ENCODE measurements at regions not wholly inside any gene's neighbourhood (a gene's known extent, or its start where the extent isn't known, plus 50 kb on each side); places are given as distances from the start of the nearest gene placed in this dataset.
A peak's percentile ranks its signal among the peaks of the same experiment; 100 is the strongest.

DNA sequence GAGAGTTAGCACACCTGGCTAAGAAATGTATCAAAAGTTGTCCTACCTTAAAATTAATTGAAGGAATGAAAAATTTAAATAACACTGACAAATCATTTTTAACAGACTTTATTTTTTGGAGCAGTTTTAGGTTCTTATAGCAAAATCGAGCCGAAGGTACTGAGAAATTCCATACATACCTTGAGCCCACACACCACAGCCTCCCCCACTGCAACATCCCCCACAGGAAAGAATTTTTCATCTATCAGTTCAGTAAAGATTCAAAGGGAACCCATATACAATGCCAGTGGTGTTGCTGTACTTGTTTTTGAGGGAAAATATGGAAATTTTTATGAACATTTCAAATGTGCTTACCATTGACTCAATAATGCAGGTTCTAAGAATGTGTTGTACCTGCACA is 169.8 kb upstream of the HS6ST1 start:
- no peak overlapping the region for H3K4me3 Mint-ChIP-seq
- no peaks in the 10 kb centered on the region for H3K4me1 Mint-ChIP-seq
- H3K36me3 Mint-ChIP-seq, result no peaks in the 10 kb centered on the region
- no peak for ATAC-seq
- no peak overlapping the region for H3K27ac Mint-ChIP-seq
- H3K9me3 Mint-ChIP-seq, result peaks cover 3% of the 10 kb centered on the region
- peaks cover 27% of the 10 kb centered on the region for H3K27me3 Mint-ChIP-seq

DNA sequence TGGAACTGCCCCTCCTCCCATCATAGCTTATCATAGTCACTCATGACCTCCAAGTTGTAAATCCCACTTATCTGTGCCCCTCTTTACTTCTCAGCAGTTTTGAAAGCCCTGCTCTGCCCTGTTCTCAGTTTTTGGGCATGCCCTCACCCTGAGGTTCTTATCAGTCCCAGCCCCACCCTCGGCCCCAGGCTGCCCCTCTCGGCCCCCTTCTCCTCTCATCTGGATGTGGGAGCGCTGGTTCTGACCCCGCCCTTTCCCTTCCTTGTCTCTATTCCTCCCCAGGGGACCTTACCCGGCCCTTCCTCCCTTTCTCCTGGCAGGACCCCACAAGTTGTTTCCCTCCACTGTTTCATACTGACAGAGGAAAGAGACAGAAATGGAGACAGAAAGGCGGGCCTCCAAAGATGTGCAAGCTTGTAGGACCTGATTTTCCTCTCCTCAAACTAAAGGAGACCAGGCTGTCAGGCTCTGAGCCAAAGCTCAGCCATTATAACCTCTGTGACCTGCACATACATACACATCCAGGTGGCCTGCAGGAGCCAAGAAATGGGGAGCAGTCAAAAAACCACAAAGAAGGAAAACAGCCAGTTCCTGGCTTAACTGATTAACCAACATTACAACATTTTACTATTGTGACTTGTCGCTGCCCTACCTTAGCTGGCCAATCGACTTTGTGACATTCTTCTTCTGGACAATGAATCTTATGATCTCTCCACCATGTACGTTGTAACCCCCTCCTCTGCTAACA is 171.0 kb upstream of the HS6ST1 start:
- no peak for ATAC-seq
- Mint-ChIP-seq H3K36me3 (no peaks in the 10 kb centered on the region), H3K9me3 (peaks cover 3% of the 10 kb centered on the region), H3K4me1 (no peaks in the 10 kb centered on the region), H3K27ac (no peak overlapping the region), H3K27me3 (peaks cover 27% of the 10 kb centered on the region), H3K4me3 (no peak overlapping the region)

DNA sequence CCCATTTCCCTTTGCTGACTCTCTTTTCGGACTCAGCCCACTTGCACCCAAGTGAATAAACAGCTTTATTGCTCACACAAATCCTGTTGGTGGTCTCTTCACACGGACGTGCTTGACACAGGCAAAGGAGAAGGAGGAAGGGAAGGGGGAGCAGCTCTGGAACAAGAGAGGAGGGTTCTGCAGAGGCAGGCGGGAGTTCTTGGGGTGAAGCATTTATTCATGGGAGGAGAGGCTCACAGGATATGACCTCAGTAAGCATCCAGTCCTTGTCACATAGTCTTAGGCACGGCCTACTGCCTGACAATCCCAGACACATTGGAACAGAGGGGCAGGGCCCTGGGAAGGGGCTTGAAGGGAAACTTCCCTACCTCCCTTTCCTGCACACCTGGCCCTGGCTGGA is 171.7 kb upstream of the HS6ST1 start:
- no peak overlapping the region for H3K4me3 Mint-ChIP-seq
- H3K27ac Mint-ChIP-seq, result no peak overlapping the region
- H3K9me3 Mint-ChIP-seq, result peaks cover 3% of the 10 kb centered on the region
- no peaks in the 10 kb centered on the region for H3K4me1 Mint-ChIP-seq
- H3K27me3 Mint-ChIP-seq, result peaks cover 27% of the 10 kb centered on the region
- no peaks in the 10 kb centered on the region for H3K36me3 Mint-ChIP-seq
- no peak for ATAC-seq

DNA sequence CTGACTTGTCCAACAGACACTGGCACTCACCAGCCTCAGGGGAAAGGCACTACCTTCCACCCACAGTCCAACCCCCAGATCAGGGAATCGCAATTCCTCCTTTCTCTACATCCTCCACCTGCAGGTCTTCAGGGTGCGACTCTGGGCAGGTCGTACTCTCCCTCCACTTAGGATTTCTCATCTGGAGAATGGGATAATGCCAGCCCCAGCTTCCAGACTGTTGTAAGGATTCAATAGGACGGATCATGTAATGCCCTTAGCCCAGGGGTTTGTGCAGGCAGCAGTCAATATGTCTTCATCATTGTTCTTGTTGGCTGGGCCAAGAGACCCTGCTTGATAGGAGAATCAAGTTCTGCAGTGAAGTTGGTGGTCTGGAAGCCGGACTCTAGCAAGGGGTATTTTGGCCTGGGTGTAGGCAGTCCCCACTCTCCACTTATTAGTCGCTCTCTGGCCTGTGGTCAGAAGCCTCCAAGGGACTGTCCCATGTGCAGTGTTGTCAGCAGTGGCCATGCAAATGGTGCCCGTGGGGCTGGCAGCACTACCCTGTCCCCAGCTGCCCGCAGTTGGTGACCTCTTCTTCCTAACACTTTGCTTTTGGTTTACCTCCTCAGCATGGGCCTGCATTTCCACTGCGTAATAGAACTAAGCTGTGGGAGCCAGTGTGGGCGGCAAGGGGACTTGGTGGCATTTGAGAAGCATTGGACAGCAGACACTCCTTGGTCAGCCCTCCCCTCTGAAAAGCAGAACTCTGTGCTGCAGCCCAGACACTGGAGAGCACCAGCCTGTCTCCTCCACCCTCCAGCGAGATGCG is 172.4 kb upstream of the HS6ST1 start:
- Mint-ChIP-seq H3K36me3 (no peaks in the 10 kb centered on the region), H3K9me3 (peaks cover 3% of the 10 kb centered on the region), H3K4me3 (no peak overlapping the region), H3K27me3 (peaks cover 27% of the 10 kb centered on the region), H3K27ac (no peak overlapping the region), H3K4me1 (no peaks in the 10 kb centered on the region)
- ATAC-seq, result no peak

DNA sequence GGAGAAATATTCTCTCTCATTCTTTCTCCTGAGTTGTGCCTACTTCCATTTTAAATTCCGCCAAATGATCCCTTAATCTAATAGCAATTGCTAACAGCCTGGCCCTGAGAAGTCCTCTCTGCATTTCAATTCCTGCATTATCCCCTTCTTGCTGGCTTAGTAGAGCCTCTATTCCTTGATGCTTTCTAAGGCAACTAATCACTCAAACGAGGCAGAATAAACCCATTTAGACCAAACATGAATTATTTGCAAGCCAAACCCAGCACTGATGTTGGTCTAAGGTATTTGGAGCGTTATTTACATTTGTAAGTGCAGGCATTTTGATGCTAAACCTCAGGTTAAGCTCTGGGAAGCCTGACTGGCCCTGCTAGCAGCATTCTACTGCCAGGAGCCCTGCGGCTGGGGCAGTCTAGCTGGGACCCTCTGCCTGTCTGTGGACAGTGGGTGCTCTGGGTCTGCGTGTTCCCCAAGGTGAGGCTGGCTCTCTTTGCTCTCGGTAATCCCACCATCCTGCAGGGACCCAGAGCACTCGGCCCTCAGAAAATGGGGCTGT is 173.1 kb upstream of the HS6ST1 start:
- H3K4me1 Mint-ChIP-seq, result no peaks in the 10 kb centered on the region

DNA sequence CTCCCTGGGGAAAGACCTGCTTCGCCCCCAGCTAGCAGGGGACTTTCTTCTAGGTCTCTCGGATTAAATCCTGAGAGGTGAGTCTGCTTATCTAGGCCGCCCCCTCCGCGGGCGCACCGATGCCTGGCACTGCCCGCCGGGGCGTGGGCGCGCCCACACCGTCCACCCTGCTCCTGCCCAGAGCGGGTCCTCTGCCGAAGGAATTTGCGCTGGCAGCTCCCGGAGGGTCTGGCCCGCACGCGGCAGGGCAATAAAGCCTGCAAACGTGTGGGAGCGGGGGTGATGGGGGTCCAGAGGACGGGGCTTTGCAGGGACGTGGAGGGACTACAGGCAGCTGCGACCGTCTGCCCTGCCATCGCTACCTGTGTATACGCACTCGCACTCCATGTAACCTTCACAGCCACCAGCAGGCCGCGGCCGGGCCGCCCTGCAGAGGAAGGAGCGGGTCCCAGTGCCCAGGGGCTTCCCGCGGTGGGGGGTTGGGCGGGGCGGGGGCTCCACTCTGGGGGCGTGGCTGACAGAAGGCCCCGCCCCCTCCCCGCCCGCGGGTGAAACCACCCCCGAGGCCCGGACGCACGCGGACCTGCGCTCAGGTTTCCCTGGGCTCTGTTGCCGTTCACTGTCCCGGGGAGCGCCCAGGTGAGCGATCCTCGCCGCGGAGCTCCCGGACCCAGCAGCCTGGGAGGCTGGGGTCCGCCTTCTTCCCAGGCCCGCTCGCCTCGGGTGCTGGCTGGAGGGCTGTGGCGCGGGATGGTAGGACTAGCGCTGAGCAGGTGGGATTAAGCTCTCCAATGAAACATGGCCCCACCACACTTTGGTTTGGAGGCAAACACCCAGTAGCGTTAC is 174.5 kb upstream of the HS6ST1 start:
- peaks cover 27% of the 10 kb centered on the region for H3K27me3 Mint-ChIP-seq
- H3K9me3 Mint-ChIP-seq, result peaks cover 3% of the 10 kb centered on the region
- H3K27ac Mint-ChIP-seq, result no peak overlapping the region
- H3K36me3 Mint-ChIP-seq, result no peaks in the 10 kb centered on the region
- H3K4me1 Mint-ChIP-seq, result no peaks in the 10 kb centered on the region
- H3K4me3 Mint-ChIP-seq, result no peak overlapping the region
- ATAC-seq, result peak; percentile 46

More for the DNA sequence above, 173.1 kb upstream of the HS6ST1 start:
- Mint-ChIP-seq H3K27me3 (peaks cover 27% of the 10 kb centered on the region), H3K27ac (no peak overlapping the region), H3K36me3 (no peaks in the 10 kb centered on the region), H3K4me3 (no peak overlapping the region), H3K9me3 (peaks cover 3% of the 10 kb centered on the region)
- ATAC-seq, result no peak

DNA sequence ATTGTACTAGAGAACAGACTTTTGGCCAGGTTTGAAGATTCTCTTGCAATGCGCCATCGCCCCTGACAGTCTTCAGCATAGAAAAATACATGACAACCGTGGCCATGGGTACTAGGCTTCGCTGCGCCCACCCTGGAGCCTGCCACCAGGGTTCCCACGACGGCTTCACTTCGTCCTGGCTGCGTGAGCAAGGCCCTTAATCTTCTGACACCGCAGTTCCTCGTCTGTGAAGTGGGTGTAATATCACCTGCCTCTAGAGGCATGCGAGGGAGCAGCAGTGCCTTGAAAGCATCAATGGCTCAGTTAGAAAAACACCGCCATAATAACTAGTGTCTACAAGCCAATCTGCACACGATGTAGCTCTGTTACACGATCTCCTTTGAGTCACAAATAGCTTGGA is 175.2 kb upstream of the HS6ST1 start:
- no peak for ATAC-seq
- Mint-ChIP-seq H3K4me1 (no peaks in the 10 kb centered on the region), H3K27ac (no peak overlapping the region), H3K9me3 (peaks cover 3% of the 10 kb centered on the region), H3K4me3 (no peak overlapping the region), H3K36me3 (no peaks in the 10 kb centered on the region), H3K27me3 (peaks cover 29% of the 10 kb centered on the region)

DNA sequence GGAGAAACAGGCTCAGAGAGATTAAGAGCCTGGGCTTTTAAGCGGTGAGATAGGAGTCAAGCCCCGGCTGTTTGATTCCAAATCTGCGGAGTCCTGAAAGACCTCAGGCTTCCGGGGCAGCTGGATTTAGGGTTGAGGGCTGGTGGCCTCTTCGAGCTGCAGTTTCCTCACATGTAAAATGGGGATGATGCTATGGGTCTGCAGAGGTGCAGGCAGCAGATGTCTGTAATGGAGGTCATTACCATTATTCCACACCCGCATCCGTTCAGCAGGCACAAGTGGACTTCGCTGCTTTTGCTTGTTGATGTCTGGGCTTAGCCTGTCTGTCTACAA is 175.6 kb upstream of the HS6ST1 start:
- Mint-ChIP-seq H3K9me3 (peaks cover 3% of the 10 kb centered on the region), H3K4me1 (peaks cover under 1% of the 10 kb centered on the region), H3K4me3 (no peak overlapping the region), H3K36me3 (no peaks in the 10 kb centered on the region), H3K27ac (no peak overlapping the region), H3K27me3 (peaks cover 33% of the 10 kb centered on the region)
- ATAC-seq, result no peak

DNA sequence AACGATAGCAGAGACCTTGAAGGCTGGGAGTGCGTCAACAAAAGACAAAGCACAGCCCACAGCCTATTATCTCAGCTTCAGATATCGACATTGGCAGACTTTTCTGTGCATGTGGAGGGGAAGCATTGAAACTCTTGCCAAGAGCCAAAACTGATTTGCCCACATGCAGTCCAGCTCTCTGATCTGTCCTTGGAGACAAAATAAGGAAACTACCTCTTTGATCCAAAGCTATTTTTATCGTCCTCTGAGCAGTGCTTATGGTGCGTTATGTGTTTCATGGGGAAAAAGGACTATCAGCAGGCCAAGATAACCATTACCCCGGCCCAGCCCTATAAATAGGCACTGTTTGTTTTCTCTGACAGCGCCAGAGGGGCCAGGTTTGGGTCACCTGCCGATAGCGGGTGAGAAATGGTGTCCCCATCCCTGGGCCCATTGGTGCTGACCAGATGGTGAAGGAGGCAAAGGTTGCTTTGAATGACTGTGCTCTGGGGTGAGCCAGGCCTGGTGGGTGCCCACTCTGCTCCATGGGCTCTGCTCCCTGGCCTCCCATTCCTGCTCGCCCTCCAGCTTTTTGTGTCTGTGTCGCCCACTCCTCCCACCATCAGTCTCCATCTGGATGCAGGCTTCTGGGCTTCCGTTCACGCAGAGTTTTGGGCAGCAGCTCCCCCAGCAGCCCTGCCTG is 176.1 kb upstream of the HS6ST1 start:
- H3K4me1 Mint-ChIP-seq, result peaks cover 6% of the 10 kb centered on the region
- no peaks in the 10 kb centered on the region for H3K36me3 Mint-ChIP-seq
- peaks cover 33% of the 10 kb centered on the region for H3K27me3 Mint-ChIP-seq
- ATAC-seq, result no peak
- H3K4me3 Mint-ChIP-seq, result no peak overlapping the region
- peaks cover 3% of the 10 kb centered on the region for H3K9me3 Mint-ChIP-seq
- H3K27ac Mint-ChIP-seq, result no peak overlapping the region

DNA sequence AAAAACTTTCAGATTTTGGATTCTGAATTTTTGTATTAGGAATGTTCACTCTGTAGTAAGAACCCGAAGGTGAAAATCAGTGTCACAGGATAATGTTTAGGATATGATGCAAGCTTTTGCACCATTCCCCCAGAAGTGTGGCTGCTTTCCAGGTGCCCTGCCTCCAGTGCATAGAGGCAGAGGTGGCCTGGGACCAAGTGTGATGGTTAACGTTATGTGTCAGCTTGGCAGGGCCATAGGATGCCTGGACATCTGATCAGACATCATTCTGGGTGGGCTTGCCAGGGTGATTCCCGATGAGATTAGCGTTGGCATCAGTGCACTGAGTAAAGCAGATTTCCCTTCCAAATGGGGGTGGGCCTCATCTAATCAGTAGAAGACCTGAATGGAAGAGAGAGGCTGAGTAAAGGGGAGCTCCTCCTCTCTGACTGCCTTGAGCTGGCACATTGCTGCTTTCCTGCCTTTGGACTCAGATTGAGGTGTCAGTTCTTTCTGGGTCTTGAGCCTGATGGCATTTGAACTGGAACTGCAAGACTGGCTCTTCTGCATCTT is 177.4 kb upstream of the HS6ST1 start:
- Mint-ChIP-seq H3K36me3 (no peaks in the 10 kb centered on the region), H3K27ac (no peak overlapping the region), H3K27me3 (peaks cover 22% of the 10 kb centered on the region), H3K4me3 (no peak overlapping the region), H3K4me1 (peaks cover 8% of the 10 kb centered on the region), H3K9me3 (peaks cover 3% of the 10 kb centered on the region)
- no peak for ATAC-seq

DNA sequence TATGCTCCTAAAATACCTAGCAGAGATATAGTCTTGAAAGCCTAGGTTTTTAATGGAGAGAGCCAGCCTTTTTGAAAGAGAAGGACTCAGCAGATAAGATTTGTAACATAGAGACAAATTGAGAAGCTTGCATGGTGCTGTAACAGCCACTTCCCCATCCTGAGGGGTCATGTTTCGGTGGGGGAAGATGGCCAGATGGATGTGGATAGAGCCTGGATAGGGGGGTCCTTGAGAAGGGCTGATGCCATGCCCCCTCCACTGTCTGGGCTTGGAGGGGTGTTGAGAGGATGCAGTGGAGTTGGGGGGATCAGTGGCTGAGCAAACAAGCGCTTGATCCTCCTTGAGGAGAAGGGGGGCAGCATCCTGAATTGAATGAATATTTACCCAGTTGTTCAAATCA is 178.0 kb upstream of the HS6ST1 start:
- Mint-ChIP-seq H3K4me1 (peaks cover 8% of the 10 kb centered on the region), H3K9me3 (peaks cover 3% of the 10 kb centered on the region), H3K4me3 (no peak overlapping the region), H3K27me3 (peaks cover 16% of the 10 kb centered on the region), H3K36me3 (no peaks in the 10 kb centered on the region), H3K27ac (no peak overlapping the region)
- no peak for ATAC-seq

DNA sequence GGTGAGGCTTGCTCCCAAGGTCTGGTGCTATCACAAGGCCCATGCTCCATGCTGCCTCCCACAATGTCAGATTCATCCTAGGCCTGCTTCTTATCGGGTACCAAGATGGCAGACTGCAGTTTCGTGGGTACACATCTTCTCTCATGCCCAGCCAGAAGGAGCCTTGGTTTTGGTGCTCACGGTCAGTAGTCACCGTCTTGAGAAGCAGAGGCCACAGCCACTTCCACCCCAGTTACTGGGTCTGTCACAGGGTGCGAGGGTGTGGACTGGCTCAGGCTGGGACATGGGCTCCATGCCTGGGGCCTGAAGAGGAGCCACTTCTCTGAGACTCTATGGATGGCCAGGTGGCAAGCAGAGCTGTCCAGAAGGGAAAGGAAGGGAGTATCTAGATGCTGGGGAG is 178.8 kb upstream of the HS6ST1 start:
- H3K36me3 Mint-ChIP-seq, result no peaks in the 10 kb centered on the region
- peaks cover 3% of the 10 kb centered on the region for H3K9me3 Mint-ChIP-seq
- peaks cover 8% of the 10 kb centered on the region for H3K4me1 Mint-ChIP-seq
- no peak for ATAC-seq
- peaks cover 13% of the 10 kb centered on the region for H3K27me3 Mint-ChIP-seq
- no peak overlapping the region for H3K27ac Mint-ChIP-seq
- H3K4me3 Mint-ChIP-seq, result no peak overlapping the region

DNA sequence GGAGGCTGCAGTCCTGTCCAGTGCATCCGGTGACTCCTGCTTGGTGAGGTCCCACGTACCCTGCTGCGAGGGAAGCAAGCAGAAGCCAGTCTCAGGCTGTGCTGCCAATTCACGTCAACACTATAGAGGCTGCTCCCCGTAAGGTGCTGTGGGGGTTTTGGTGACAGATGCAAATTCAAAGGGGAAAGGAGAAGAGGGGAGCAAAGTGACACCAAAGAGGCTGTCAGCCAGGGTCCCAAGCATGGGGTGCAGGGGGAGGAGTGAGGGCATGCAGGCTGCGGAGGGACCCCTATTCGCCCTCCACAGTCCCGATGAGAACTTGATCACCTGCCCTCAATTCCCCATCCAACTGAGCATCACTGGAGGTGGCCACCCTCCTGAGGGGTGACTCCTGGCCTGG is 179.4 kb upstream of the HS6ST1 start:
- Mint-ChIP-seq H3K27ac (no peak overlapping the region), H3K4me1 (peaks cover 12% of the 10 kb centered on the region), H3K27me3 (peaks cover 13% of the 10 kb centered on the region), H3K9me3 (no peaks in the 10 kb centered on the region), H3K4me3 (no peak overlapping the region), H3K36me3 (no peaks in the 10 kb centered on the region)
- ATAC-seq, result no peak

DNA sequence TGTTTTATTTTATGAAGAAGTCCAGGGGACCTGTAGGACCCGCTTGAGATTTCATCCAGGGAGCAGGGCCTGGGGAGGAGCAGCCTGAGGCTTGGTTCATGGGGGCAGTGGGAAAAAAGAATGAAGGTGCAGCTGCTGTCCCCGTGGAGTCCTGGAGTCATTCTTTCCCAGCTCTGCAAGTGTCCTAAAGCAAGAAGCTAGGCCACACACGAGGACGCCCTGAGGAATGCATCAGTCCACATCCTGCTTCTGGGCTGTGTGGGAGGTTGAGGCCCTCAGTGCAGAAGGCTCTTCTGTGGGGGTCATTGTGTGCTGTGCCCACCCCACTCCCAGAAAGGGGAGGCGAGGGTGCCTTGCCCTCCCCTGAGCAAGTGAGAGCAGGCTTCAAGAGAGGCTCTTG is 179.9 kb upstream of the HS6ST1 start:
- H3K4me3 Mint-ChIP-seq, result no peak overlapping the region
- peaks cover 13% of the 10 kb centered on the region for H3K27me3 Mint-ChIP-seq
- H3K4me1 Mint-ChIP-seq, result peaks cover 17% of the 10 kb centered on the region
- H3K36me3 Mint-ChIP-seq, result no peaks in the 10 kb centered on the region
- H3K27ac Mint-ChIP-seq, result no peak overlapping the region
- no peak for ATAC-seq
- H3K9me3 Mint-ChIP-seq, result no peaks in the 10 kb centered on the region

Measured in stimulated activated memory B cell treated with anti-CD40 and anti-IgM and Interleukin-4, amounts not matched to agents 10 μg/mL and 1 μg/mL and 100 μg/mL, for 72 hours (primary cell).